HG03442 (cell line): ENCODE measurements at regions not wholly inside any gene's neighbourhood (a gene's known extent, or its start where the extent isn't known, plus 50 kb on each side); places are given as distances from the start of the nearest gene placed in this dataset.
"Not testable (repeated sequence)": the region's sequence is repeated elsewhere in the genome, so short reads cannot be mapped to it uniquely, and the experiment has no call there.

Experiments used
- ATAC-seq: cut with Tn5 transposase; IDR thresholded peaks from one replicate; pipeline ENCODE4 v1.9.1; 2021; ENCODE audit warnings: mild to moderate bottlenecking, moderate library complexity; ENCODE audit not compliant: unreplicated experiment

GRCh38 chr6:180091-180694 is 112.1 kb upstream of the DUSP22 start:
- ATAC-seq: not testable (repeated sequence)

- no peak for ATAC-seq
Measured at GRCh38 chr6:181049-181654, 111.1 kb upstream of the DUSP22 start.

- ATAC-seq: no peak
Measured at GRCh38 chr6:183668-184067, 108.6 kb upstream of the DUSP22 start.

GRCh38 chr6:184161-184700 is 108.1 kb upstream of the DUSP22 start:
- no peak for ATAC-seq

- no peak for ATAC-seq
Measured at GRCh38 chr6:186340-186965, 105.8 kb upstream of the DUSP22 start.

GRCh38 chr6:187210-187861 is 105.0 kb upstream of the DUSP22 start:
- ATAC-seq: no peak

- ATAC-seq: peak; percentile 77
Measured at GRCh38 chr6:188821-189655, 103.2 kb upstream of the DUSP22 start.

- ATAC-seq: peak; percentile 4
Measured at GRCh38 chr6:189676-190075, 102.6 kb upstream of the DUSP22 start.

- no peak for ATAC-seq
Measured at GRCh38 chr6:190596-191395, 101.5 kb upstream of the DUSP22 start.

GRCh38 chr6:191487-192312 is 100.6 kb upstream of the DUSP22 start:
- ATAC-seq: no peak

- ATAC-seq: no peak
Measured at GRCh38 chr6:192313-192664, 100.0 kb upstream of the DUSP22 start.

GRCh38 chr6:193180-193579 is 99.1 kb upstream of the DUSP22 start:
- no peak for ATAC-seq

GRCh38 chr6:193773-194310 is 98.4 kb upstream of the DUSP22 start:
- ATAC-seq: no peak

GRCh38 chr6:195861-196360 is 96.4 kb upstream of the DUSP22 start:
- no peak for ATAC-seq

GRCh38 chr6:196543-196942 is 95.7 kb upstream of the DUSP22 start:
- no peak for ATAC-seq

- ATAC-seq: no peak
Measured at GRCh38 chr6:203661-204060, 88.6 kb upstream of the DUSP22 start.

GRCh38 chr6:206264-206663 is 86.0 kb upstream of the DUSP22 start:
- ATAC-seq: no peak

- no peak for ATAC-seq
Measured at GRCh38 chr6:208364-208763, 83.9 kb upstream of the DUSP22 start.

- ATAC-seq: no peak
Measured at GRCh38 chr6:208938-209337, 83.3 kb upstream of the DUSP22 start.
